ENCODE measurements at regions not wholly inside any gene's neighbourhood (a gene's known extent, or its start where the extent isn't known, plus 50 kb on each side); places are given as distances from the start of the nearest gene placed in this dataset.

DNA sequence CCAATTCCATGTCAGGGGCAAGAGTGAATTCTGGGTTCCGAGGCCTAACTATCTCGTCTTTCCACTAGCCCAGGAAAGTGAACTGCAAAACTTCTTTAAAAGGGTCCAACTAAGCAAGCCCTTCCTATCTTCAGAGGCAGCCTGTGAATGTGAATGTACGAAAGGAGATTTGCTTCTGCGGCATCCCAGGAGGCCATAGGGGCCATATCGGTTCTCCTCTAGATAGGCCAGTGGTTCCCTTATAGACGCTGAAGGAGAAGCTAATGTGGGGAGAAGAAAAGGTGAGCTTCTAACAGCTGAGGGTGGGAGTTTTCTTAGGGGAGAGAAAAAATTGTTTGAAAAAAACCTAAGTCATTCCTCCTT, 128.0 kb upstream of the C1orf174 start:
- no peak for DNase-seq (ENCODE audit: low spot score)
- intact Hi-C loops (cut with DNase I): no loop called here

DNA sequence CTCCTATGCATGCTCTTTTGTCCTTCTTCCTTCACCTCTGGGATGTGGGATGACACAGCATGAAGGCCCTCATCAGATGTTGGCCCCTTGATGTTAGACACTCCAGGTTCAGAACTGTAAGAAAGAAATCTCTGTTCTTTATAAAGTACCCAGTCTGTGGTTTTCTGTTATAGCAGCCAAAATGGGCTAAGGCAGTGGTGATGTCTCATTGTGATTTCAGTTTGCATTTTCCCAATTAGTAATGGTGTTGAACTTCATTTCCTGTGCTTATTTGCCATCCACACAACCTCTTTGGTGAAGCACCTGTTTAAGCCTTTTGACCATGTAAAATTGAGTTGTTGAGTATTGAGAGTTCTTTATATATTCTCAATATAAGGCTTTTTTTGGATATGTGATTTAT, 129.3 kb upstream of the C1orf174 start:
- DNase-seq (ENCODE audit: low spot score): no peak
- intact Hi-C loops (cut with DNase I): no loop called here

DNA sequence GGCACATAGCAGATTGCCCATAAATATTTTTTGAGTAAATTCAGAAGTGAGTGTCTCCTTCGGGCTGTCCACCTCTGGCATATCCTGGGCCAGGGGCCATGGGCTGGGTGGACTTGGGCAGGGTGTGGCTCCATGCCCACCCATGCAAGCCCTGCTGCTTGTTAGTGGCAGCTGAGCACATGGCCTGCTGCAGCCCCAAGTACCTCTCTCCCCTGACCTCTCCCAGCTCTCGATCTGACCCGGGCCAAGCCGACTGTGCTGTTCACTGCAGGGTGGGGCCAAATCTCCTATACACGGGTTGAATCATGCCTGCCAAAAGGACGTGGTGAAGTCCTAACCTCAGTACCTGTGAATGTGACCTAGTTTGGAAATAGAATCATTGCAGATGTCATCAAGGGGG, 132.5 kb upstream of the C1orf174 start:
- DNase-seq (ENCODE audit: low spot score): no peak
- intact Hi-C loops (cut with DNase I): no loop called here

DNA sequence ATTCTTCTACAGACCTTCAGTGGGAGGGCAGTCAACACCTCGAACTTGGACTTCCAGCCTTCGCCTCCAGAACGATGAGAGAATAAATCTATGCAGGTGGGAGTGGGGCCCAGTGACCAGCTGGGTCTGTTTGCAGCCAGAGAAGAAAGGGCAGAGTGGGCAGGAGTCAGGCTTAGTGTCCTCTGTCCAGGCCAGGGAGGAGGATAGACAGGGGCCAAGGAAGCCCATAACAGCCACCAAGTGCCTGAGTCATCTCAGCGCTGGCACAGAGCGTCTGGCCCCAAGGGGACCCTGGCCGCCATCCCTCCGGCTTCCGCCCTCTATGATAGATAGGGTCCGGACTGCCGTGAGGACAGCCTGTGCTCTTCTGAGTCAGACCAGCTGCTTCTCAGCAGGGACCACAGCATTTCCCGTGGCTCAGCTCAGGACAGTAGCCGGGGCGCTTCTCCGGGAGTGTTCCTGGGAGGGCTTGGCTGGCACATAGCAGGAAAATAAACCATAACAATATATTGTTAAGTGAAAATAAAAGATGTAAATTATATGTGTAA, 133.1 kb upstream of the C1orf174 start:
- DNase-seq (ENCODE audit: low spot score): no peak
- intact Hi-C loops (cut with DNase I): no loop called here

DNA sequence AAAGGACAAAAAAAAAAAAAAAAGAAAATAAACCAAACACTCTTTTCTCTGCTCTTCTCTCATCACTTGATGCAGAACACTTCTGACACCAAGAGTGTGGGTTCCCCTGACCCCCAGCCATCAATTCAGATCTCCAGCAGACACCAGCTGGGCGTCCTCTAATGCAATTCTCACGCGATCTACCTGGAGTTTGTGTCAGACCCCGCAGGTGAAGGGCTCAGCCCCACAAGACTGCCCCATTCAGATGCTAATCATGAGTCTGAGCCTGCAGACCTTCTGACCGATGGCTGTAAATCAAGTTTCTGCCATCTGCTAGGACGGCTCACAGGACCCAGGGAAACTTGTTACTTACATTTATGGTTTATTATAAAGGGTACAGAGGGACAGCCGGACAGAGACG, 133.6 kb upstream of the C1orf174 start:
- intact Hi-C loops (cut with DNase I): no loop called here
- no peak for DNase-seq (ENCODE audit: low spot score)

DNA sequence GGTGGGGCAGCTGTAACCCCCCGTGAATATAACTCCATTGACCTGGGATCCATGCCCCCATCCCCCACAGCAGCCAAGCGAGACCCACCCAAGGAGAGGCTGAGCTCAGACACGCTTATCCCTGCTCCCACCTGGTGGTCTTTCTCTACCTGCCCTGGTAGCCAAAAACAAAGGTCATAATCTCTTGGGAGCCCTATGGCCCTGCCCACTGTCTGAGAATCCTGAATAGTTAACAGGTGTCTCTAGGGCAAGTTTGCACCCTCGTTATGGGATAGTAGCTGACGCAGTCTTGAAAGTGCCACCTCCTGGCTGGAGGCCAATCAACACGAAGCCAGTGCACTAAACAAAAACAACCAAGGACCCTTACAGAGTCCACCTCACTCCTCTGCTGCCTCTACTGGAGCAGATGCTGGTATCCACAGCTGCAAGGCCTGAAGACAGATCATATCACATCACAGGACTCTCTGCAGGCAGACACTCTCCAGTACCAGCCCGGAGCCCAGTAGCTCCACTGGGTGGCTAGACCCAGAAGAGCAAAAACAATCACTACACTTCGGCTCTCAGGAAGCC, 134.3 kb upstream of the C1orf174 start:
- intact Hi-C loops (cut with DNase I): no loop called here
- no peak for DNase-seq (ENCODE audit: low spot score)

DNA sequence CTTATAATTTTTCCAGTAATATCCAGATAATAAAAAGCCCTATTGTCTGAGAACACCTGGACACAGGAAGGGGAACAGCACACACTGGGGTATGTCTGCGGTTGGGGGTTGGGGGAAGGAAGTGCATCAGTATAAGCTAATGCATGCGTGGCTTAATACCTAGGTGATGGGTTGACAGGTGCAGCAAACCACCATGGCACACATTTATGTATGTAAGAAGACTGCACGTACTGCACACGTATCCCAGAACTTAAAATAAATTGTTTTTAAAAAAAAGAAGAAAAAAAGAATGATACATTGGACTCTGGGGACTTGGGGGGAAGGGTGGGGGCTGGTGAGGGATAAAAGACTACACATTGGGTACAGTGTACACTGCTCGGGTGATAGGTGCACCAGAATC, 144.9 kb upstream of the C1orf174 start:
- intact Hi-C loops (cut with DNase I): no loop called here

DNA sequence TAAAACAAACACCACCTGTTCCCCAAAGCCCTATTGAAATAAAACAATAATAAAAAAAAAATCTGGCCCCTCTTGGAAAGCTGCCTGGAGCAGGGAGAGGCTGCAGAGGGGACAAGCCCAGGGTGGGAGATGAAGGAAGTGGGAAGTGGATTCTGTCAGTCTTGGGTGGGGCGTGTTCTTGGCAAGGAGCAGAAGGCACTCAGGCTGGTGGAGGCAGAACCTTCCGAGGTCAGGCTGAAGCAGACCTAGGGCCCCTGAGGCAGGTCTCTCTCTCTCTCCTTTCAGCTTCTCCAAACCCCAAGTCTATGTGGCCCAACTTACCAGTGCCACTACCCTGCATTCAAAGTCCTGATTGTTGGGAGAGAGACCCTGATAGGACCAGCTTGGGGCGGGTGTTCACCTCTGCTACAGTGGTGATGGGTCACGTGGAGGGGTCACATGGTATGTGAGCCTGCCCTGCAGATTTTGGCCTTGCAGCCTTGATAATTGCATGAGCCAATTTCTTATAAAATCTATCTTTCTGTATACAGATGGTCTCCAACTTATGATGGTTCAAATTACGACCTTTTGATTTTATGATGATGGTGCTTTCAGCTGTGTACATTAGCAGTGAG, 145.4 kb upstream of the C1orf174 start:
- intact Hi-C loops (cut with DNase I): no loop called here
- DNase-seq (ENCODE audit: low spot score): no peak

More for the DNA sequence above, 144.9 kb upstream of the C1orf174 start:
- DNase-seq (ENCODE audit: low spot score): no peak

DNA sequence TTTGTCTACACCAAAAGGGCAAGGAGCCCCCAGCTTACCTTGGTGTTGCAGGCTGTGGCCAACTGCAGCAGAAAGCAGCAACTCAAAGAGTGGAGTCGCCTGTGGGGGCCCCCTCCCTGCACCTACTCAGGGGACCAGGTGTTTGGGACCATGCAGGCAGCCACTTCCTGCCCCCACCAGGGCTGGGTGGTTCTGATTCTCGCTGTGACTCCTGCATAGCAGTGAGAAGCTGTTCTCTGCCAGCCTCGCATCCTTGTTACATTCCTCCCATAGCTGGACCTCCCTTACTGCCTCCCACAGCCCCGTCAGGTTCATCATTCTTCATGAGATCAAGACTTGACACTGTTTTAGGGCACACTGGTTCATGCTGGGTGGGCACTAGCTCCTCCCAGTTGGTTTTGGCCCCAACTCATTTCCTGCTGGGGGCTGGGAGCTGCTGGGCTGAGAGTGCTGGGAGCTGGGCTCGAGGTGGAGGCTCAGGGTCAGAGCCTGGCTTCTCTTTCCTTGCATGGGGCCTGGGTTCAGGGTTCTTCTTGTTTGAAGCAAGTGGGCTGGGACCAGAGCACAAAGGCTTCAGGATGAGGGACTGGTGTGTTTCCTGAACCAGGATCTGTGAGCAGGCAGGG, 146.9 kb upstream of the C1orf174 start:
- DNase-seq (ENCODE audit: low spot score): no peak
- intact Hi-C loops (cut with DNase I): no loop called here

DNA sequence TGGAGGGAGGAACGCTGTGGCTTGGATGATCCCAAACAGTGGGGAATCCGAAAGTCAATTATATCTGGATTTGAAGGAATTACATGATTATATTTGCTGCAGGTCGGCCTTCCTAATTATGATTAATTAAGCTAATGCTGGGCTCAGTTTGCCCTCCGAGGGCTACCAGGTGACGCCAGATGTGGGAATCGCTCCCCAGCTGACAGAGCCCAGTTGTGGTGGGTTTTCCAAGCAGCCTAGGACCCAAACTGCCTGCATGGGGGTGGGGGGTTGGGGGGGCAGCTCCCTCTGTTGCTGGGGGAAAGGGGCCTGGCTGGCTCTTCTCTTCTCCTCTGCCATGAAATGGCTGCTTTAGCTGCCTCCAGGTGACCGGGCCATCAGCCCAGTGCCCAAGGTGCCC, 147.6 kb upstream of the C1orf174 start:
- intact Hi-C loops (cut with DNase I): no loop called here
- DNase-seq (ENCODE audit: low spot score): peak; percentile 68

DNA sequence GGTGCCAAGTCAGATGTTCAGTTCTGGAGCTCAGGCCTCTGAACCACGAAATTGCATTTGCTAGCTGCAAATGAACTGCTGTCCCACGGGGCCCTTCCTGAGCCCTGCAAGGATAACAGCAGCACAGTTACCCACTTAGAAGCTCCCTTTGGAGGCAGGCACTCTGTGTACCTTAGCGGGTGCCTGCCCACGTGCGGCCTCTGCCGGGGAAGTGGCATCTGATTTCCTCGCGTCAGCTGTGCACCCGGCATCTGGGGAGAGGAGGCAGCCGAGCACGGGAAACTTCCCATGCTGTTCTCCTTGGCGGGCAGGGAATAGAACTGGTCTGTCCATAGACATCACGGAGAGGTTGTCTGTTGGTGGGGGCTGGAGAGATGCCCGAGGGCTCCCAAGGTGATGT, 148.0 kb upstream of the C1orf174 start:
- DNase-seq (ENCODE audit: low spot score): no peak

DNA sequence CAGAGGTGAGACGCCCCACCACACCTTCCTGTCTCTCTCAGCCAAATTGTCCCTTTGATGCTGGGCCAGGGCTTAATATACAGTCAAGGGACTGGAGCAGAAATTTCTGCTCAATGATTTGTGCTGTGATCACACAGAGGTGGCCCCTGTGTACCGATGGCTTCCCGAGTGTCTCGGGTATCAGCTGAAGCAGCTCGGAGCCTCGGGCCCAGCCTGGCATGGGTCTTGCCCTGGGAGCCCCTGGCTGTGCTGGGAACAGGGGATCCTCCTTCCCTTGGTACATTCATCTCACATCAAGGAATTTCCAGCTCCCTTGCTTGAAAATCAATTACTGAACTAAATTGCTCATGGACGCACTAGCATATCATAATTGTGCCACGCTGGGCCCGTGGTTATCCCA, 148.8 kb upstream of the C1orf174 start:
- no peak for DNase-seq (ENCODE audit: low spot score)
- intact Hi-C loops (cut with DNase I): no loop called here

More for the DNA sequence above, 148.0 kb upstream of the C1orf174 start:
- intact Hi-C loops (cut with DNase I): no loop called here

DNA sequence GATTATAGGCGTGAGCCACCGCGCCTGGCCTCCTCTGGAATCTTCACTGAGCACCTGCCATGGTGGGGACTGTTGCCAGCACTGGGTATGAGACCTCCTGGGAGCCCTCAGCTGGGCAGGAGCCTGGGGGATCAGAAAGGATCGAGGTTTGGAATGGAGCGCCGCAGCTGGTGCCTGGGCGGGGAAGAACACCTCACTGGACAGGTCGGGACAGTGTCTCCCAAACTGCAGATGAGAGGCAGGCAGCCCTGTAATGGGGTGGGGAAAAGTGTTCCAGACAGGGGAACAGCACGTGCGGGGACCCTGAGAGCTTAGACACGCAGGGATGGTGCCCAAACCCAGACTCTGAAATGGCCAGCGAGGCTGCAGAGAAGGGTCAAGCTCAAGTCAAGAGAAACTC, 150.9 kb upstream of the C1orf174 start:
- intact Hi-C loops (cut with DNase I): no loop called here
- DNase-seq (ENCODE audit: low spot score): no peak

DNA sequence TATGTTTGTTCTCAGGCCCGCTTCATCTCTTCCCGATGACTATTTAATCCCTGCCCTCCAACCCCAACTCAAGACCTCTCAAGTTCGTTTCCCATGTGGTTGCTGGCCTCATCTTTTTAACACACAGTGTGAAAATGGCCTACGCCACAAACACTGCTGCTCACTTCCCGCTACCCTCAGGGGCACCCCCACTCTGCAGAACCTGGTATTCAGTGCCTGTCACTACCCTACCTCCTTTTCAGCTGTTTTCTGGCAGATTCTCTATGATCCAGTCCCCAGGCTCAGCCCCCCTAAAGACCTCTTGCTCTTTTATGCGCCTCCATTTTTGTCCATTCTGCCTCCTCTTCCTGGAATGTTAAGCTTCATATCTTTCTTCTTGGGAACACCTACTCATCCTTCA, 152.6 kb upstream of the C1orf174 start:
- DNase-seq (ENCODE audit: low spot score): no peak
- intact Hi-C loops (cut with DNase I): no loop called here

DNA sequence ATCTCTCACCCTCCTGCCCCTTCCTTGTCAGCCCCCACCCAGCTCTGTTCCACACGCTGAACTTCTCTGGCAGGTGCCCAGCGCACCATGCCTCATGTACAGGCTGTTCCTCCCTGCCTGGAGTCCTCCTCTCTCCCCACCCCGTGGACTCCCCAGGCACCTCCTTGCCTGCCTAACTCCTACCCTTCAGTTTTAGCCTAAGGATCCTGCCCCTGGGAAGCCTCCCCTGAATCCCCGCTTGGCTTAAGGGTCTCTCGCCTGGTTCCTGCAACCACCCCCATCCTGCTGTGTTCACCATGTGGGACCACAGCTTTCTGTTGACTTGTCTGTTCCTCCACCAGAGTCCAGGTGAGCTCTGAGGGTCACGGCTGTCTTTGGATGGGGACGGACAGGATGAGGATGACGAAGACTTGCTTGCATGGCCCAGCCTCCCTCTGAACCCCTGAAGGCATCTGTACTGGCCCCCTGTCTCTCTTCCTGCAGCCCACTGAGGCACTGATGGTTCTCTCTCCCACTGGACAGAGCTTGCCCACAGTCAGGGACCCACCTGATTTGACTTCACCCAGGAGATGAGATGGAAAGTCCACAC, 153.2 kb upstream of the C1orf174 start:
- intact Hi-C loops (cut with DNase I): no loop called here
- DNase-seq (ENCODE audit: low spot score): no peak

DNA sequence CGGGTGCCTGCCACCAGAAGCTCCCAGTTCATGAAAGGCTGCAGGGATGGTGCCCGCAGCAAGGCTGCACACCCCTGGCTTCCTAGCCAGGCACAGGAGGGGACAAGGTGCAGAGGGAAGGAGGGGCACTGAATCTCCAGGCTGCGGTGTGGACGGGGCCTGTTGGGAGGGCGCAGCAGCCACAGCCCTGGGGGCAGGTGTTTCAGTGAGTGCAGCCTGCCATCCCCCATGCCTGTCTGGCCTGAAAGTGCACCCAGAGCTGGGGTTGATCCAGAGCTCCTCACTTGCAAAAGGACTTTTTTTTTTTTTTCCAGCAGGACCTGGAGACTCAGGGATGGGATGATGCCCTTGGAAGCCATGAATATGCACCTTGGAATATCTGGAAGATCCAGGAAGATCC, 153.7 kb upstream of the C1orf174 start:
- DNase-seq (ENCODE audit: low spot score): no peak
- intact Hi-C loops (cut with DNase I): no loop called here

DNA sequence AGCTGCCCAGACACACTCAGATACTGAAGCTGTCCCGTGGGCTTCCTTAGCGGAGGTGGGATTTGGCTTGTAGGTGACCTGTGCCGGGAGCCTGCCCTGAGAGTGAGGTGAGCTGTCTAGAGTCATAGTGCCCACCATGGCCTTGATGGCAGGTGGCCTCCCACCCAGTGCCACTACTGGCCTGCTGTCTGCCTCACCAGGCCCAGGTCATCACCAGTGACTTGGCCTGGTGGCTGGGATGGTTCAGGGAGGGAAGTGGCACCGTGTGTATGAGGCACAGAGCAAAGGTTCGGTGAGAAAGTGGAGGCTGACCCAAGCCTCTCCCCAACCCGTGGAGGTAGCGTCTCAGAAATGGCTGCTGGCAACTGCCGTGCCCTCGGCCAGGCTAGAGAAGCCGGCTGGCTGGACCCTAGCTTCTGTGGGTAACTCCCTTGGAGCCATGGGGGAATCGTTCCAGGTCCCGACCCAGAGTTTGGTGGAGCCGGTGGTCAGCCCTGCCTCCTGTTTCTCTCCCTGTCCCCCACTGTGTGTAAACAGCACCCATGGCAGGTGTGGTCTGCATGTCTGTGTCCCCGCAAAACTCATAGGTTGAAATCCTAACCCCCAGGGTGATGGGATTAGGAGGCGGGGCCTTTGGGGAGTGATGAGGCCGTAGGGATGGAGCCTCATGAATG, 155.4 kb upstream of the C1orf174 start:
- intact Hi-C loops (cut with DNase I): no loop called here
- no peak for DNase-seq (ENCODE audit: low spot score)

DNA sequence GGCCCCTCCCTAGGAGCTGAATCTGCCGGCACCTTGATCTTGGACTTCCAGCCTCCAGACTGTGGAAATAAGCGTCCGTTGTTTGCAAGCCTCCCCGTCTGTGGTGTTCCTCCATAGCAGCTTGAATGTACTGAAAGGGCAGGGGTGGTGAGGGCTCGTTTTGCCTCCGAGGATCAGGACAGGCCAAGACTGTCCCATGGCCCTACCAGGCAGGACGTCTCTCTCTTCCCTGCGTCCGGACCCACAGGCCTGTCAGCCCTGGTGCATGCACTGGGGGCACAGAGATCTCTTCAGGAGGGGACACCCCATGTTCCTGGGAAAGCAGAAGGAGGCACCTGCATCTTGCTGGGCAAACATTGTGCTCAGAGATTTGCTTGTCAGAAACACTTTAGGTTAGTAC, 156.3 kb upstream of the C1orf174 start:
- DNase-seq (ENCODE audit: low spot score): no peak

DNA sequence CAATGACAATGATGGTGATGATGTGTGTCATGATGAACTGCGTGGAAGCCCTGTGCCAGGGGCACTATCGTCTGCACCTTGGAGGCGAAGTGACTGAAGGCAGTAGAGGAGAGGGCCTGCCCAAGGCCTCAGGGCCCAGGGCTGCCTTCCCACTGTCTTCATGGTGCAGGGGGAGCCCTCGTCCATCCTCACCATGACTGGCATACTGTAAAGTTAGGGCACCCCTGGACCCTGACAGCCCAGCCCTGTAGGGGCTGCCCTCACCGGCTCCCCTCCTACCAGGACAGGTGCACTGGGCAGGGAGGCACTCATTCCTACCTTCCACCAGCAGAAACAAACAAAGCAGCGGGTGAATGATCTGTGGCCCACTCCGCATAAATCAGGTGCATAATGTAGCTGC, 156.9 kb upstream of the C1orf174 start:
- intact Hi-C loops (cut with DNase I): no loop called here
- no peak for DNase-seq (ENCODE audit: low spot score)

More for the DNA sequence above, 156.3 kb upstream of the C1orf174 start:
- intact Hi-C loops (cut with DNase I): no loop called here

DNA sequence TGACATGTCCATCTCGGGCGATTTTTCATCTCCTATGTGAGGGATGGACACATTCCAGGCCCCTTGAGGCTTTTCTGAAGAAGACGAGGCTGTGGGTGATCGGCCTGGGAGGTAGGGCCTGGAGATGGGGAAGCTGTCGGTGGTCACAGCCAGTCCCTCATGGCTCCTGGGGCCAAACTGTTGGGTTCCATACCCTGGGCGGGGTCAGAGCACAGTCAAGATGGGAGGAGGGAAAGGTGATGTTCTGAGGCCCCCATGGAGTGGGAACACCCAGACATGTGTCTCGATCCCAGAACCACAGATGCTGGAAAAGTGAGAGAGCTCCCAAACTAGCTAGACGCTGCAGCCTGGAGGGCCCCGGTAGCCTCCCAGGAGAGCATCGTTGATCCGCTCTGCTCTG, 157.5 kb upstream of the C1orf174 start:
- DNase-seq (ENCODE audit: low spot score): no peak
- intact Hi-C loops (cut with DNase I): no loop called here
